Kidney epithelial cell (primary cell): ENCODE measurements at regions not wholly inside any gene's neighbourhood (a gene's known extent, or its start where the extent isn't known, plus 50 kb on each side); places are given as distances from the start of the nearest gene placed in this dataset.

Experiments used
- DNase-seq: peaks from one replicate; pipeline ENCODE4 v3.0.0-alpha.2; 2010; ENCODE audit warnings: low read depth
- H3K27me3 ChIP-seq: 2 replicates; pipeline ENCODE4 v1.6.0; 2011; ENCODE audit warnings: low read length; ENCODE audit not compliant: control insufficient read depth, insufficient read depth
- H3K36me3 ChIP-seq: 2 replicates; pipeline ENCODE4 v1.5.1; 2011; ENCODE audit warnings: low read length; ENCODE audit not compliant: control insufficient read depth, insufficient read depth
- H3K4me3 ChIP-seq: 2 replicates; pipeline ENCODE4 v1.5.1; 2011; ENCODE audit warnings: low read depth, mild to moderate bottlenecking, control low read depth, low read length
- TF ChIP-seq, protein P1 (sequence below): IDR thresholded peaks from 2 replicates; pipeline ENCODE4 v1.5.1; 2011; ENCODE audit warnings: mild to moderate bottlenecking, moderate library complexity, low read length, control low read depth, inconsistent platforms; ENCODE audit not compliant: insufficient read depth, poor library complexity, severe bottlenecking

DNA sequence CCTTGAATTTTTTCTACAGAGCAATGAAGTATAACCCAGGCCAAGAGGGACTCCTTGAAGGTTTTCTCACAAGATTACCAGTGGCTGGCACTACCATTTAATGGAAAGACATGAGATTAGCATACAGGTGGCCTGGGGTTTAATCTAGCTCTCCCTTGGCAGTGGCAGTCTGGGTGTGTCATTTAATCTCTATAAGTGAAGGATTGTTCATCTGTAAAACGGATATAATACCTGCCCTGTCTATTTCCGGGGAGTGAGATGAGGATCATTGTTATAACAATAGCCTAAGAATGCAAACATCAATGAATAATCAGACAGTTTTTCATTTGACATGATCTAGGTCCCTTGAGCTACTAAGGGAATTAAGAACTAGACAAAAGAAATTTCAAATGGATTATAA lies 168.7 kb upstream of the CPNE8 start:
- Histone ChIP-seq H3K36me3 (no peaks in the 10 kb centered on the region), H3K27me3 (no peaks in the 10 kb centered on the region), H3K4me3 (no peak overlapping the region)
- TF ChIP-seq, protein P1, sequence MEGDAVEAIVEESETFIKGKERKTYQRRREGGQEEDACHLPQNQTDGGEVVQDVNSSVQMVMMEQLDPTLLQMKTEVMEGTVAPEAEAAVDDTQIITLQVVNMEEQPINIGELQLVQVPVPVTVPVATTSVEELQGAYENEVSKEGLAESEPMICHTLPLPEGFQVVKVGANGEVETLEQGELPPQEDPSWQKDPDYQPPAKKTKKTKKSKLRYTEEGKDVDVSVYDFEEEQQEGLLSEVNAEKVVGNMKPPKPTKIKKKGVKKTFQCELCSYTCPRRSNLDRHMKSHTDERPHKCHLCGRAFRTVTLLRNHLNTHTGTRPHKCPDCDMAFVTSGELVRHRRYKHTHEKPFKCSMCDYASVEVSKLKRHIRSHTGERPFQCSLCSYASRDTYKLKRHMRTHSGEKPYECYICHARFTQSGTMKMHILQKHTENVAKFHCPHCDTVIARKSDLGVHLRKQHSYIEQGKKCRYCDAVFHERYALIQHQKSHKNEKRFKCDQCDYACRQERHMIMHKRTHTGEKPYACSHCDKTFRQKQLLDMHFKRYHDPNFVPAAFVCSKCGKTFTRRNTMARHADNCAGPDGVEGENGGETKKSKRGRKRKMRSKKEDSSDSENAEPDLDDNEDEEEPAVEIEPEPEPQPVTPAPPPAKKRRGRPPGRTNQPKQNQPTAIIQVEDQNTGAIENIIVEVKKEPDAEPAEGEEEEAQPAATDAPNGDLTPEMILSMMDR, result no peak
- DNase-seq, result no peak

DNA sequence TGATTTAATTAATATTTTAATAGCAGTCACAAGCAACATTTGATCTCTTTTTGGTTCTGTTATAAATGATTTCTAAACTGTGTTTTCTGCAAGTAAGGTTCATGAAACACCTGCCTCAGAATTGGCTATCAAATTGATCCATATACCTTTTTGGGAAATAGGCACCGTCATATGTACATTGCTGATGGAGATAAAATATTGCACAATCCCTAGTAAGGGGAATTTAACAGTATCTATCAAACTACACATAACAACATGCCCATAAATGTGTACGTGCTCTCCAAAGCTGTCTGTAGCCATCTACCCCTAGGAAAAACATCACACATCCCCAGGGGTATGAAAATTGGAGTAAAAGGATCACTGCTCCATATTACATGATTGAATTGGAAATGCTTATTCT lies 167.3 kb upstream of the CPNE8 start:
- TF ChIP-seq, protein P1, result no peak
- Histone ChIP-seq H3K27me3 (no peaks in the 10 kb centered on the region), H3K36me3 (no peaks in the 10 kb centered on the region), H3K4me3 (no peak overlapping the region)
- no peak for DNase-seq

DNA sequence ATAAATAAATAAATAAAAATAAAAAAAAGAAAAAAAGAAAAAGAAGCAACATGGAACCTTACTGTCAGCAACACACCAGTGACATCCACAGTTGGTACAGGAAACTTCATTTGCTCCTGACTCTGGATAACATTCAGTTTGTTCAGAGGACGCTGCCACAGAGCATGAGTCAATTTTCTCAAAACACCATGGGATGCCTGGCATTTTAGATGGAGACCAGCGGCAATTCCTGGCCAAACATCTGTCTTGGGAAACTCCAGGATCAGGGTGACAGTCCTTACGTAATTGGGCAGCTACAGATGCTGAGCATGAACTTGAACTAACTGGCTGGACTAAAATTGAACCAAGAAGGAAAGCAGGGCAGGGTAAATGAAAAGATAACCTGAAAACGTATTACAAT lies 166.2 kb upstream of the CPNE8 start:
- DNase-seq, result no peak
- Histone ChIP-seq H3K4me3 (no peak overlapping the region), H3K36me3 (no peaks in the 10 kb centered on the region), H3K27me3 (no peaks in the 10 kb centered on the region)
- TF ChIP-seq, protein P1, result no peak

DNA sequence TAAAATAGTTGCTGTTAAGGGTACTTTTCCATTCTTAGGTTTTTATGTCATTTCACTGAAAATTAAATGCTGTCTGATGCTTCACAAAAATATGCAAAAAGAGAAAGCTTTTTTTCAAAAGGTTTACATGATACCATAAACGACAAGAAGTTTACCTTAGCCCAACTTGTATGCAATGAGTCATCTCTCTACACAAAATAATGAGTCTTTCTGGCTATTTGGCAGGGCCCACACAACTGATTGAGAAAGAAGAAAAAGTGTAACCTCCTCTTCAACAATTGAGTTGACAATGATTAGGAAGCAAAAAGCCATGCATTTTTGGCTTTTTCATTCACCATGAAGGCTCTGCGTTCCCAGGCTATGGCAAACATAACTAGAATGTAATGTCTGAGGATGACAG lies 165.4 kb upstream of the CPNE8 start:
- Histone ChIP-seq H3K4me3 (no peak overlapping the region), H3K36me3 (no peaks in the 10 kb centered on the region), H3K27me3 (no peaks in the 10 kb centered on the region)
- no peak for DNase-seq
- TF ChIP-seq, protein P1, result no peak

DNA sequence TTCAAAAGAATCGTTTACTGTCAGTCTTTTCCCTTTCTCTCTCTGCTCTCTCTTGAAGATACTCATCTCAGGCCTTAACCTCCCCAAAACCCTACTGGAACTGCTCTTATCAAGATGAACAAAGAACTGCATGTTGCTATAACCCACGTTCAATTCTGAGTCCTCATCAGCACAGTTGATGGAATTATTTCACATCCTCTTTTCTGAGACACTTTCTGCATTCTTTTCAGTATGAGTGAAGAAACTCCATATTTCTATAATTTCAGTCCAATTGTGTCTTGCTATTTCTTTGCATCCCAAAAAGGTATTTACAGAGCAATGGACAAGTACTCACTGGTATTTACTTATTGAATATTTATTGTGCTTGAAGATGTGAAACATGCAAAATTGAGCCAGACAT lies 160.1 kb upstream of the CPNE8 start:
- TF ChIP-seq, protein P1, result no peak
- no peak overlapping the region for H3K4me3 ChIP-seq
- H3K36me3 ChIP-seq, result no peaks in the 10 kb centered on the region
- no peak for DNase-seq
- H3K27me3 ChIP-seq, result no peaks in the 10 kb centered on the region

DNA sequence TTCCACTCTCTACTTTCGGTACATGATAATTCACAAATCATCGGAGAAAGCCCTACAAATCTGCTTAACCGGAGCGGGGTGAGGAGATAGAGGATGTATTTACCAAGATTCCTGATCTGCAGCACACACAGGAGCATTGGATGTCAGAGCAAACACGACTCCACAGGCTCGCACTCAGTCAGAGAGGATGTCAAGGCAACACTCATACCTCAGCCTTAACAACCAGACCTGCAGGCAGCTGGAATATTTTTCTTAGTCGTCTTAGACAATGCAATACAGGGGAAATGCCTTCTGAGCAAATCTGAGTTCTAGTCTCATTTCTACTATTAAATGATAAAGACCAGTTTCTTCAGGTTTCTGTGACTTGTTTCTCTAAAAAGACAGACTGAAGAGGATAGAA lies 159.3 kb upstream of the CPNE8 start:
- no peaks in the 10 kb centered on the region for H3K36me3 ChIP-seq
- no peaks in the 10 kb centered on the region for H3K27me3 ChIP-seq
- TF ChIP-seq, protein P1, result no peak
- DNase-seq, result no peak
- H3K4me3 ChIP-seq, result no peak overlapping the region
